ENCODE measurements at regions not wholly inside any gene's neighbourhood (a gene's known extent, or its start where the extent isn't known, plus 50 kb on each side); places are given as distances from the start of the nearest gene placed in this dataset.

GRCh38 chr2:41377837-41378236 lies 670.0 kb upstream of the PKDCC start:
- no peak for TF ChIP-seq REST (IDR thresholded peaks at IDR 0.05; ENCODE audit: insufficient read depth in 1 of 2, low read depth in 2 of 2, low read length in 2 of 2)
- TF ChIP-seq SIN3A (IDR thresholded peaks at IDR 0.05; ENCODE audit: borderline replicate concordance, insufficient read depth, low read length): no peak
